ENCODE measurements at regions not wholly inside any gene's neighbourhood (a gene's known extent, or its start where the extent isn't known, plus 50 kb on each side); places are given as distances from the start of the nearest gene placed in this dataset.

DNA sequence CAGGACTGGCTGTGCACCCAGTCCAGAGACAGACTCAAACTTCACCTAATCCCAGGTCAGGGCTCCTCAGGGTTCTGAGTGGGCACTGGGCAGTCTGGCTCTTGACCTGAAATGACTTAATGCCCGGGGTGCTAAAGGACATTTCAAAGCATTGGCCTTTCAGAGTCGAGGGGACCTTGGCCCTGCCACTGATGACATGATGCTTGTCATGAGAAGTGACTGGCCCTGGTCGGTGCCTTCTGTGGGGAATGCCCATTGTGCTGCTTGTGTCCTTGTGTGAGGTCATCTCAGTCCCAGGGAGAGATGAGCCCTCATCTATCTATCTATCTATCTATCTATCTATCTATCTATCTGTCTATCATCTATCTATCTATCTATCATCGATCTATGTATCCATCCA lies 81.3 kb downstream of the CTAGE1 start:
- DNase-seq, result no peak
- no peak overlapping the region for H3K27ac ChIP-seq
- no peak overlapping the region for H3K4me3 ChIP-seq
- TF ChIP-seq, protein P1, sequence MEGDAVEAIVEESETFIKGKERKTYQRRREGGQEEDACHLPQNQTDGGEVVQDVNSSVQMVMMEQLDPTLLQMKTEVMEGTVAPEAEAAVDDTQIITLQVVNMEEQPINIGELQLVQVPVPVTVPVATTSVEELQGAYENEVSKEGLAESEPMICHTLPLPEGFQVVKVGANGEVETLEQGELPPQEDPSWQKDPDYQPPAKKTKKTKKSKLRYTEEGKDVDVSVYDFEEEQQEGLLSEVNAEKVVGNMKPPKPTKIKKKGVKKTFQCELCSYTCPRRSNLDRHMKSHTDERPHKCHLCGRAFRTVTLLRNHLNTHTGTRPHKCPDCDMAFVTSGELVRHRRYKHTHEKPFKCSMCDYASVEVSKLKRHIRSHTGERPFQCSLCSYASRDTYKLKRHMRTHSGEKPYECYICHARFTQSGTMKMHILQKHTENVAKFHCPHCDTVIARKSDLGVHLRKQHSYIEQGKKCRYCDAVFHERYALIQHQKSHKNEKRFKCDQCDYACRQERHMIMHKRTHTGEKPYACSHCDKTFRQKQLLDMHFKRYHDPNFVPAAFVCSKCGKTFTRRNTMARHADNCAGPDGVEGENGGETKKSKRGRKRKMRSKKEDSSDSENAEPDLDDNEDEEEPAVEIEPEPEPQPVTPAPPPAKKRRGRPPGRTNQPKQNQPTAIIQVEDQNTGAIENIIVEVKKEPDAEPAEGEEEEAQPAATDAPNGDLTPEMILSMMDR (IDR thresholded peaks at IDR 0.05), result no peak
- no peak for TF ChIP-seq EP300 (IDR thresholded peaks at IDR 0.05)
- no peak for TF ChIP-seq POLR2A (IDR thresholded peaks at IDR 0.05)
- 84 to 90% (median 89%) methylated on average over 4 of the region's 4 CpGs for WGBS, 3 donors
- peaks cover 2% of the 10 kb centered on the region for H3K4me1 ChIP-seq (ENCODE audit: insufficient read depth)
- no peaks in the 10 kb centered on the region for H3K9me3 ChIP-seq
- H3K27me3 ChIP-seq, result no peaks in the 10 kb centered on the region
- H3K36me3 ChIP-seq, result no peaks in the 10 kb centered on the region
- intact Hi-C loops (cut with DNase I), result no loop called here

DNA sequence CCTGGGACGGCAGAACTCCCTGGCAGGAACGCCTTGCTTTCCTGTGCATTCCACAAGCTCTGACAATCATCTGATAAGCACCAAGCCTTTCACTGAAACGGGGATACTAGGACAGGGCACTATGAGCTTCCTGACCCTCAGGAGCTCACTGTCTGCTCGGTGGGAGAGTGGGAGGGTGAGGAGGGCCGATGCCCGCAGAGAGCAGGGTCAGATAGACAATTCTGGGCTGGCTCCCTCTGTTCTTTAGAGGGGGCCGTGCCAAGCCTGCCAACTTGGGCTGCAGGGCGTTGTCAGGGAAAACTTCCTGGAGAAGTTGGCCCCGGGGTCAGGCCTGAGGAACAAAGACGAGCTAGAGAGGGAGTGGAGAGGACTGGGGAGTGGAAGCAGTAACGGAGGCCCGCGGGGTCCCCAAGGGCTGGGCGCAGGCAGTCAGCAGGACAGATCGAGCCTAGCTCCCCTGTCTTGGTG lies 82.0 kb downstream of the CTAGE1 start:
- intact Hi-C loops (cut with DNase I), result no loop called here
- WGBS, 3 donors, result 74 to 77% (median 75%) methylated on average over 15 of the region's 15 CpGs
- peaks cover 2% of the 10 kb centered on the region for H3K4me1 ChIP-seq (ENCODE audit: insufficient read depth)
- H3K27me3 ChIP-seq, result no peaks in the 10 kb centered on the region
- DNase-seq, result no peak
- H3K36me3 ChIP-seq, result no peaks in the 10 kb centered on the region
- no peaks in the 10 kb centered on the region for H3K9me3 ChIP-seq
- no peak for TF ChIP-seq EP300 (IDR thresholded peaks at IDR 0.05)
- TF ChIP-seq, protein P1 (IDR thresholded peaks at IDR 0.05), result no peak
- TF ChIP-seq POLR2A (IDR thresholded peaks at IDR 0.05), result no peak
- no peak overlapping the region for H3K4me3 ChIP-seq
- H3K27ac ChIP-seq, result no peak overlapping the region

DNA sequence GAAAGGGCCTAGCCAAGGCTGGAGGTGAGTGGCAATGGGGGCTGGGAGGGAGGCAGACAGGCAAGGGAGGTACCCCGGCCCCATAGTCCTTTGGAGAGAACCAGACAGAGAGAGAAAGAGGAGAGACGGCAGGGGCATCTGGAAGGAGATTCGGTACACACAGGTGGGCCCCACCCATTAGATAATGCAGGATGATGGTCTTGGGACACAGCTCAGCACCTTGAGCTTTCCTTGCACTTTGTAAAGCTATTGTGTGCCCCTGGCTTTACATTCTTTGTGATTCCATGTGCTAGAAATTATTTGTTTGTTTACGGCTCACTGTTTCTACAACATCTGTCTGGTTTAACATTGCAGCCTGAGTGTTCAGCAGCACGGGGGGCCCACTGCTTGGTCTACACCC lies 83.1 kb downstream of the CTAGE1 start:
- intact Hi-C loops (cut with DNase I), result no loop called here
- Histone ChIP-seq H3K4me1 (ENCODE audit: insufficient read depth) (peaks cover 2% of the 10 kb centered on the region), H3K27ac (no peak overlapping the region), H3K9me3 (no peaks in the 10 kb centered on the region), H3K36me3 (no peaks in the 10 kb centered on the region), H3K27me3 (no peaks in the 10 kb centered on the region), H3K4me3 (no peak overlapping the region)
- no peak for TF ChIP-seq EP300 (IDR thresholded peaks at IDR 0.05)
- TF ChIP-seq, protein P1 (IDR thresholded peaks at IDR 0.05), result no peak
- TF ChIP-seq POLR2A (IDR thresholded peaks at IDR 0.05), result no peak
- 88 to 94% (median 92%) methylated on average over 5 of the region's 5 CpGs for whole genome bisulfite sequencing, 3 donors
- no peak for DNase-seq

DNA sequence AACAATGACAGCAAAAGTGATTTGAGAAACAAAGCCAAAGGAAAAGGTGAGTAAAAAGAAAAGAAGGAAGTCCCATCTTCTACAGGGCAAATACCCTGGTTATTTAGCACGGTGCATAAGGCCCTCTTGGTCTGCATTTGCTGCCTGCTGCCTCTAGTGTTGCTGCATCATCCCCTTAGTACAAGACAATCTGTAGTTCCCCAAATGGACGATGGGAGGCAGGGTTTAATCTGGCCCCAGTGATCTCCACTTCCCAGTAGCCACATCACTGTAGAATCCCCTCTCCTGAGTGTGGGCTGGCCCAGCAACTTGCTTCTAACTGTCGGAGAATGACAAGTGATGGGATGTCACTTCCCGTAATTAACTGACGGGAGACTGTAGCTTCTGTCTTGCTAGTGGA lies 85.1 kb downstream of the CTAGE1 start:
- WGBS, 3 donors, result 83 to 94% (median 88%) methylated on average over 5 of the region's 5 CpGs
- no peak for DNase-seq
- intact Hi-C loops (cut with DNase I), result no loop called here
- Histone ChIP-seq H3K36me3 (no peaks in the 10 kb centered on the region), H3K4me1 (ENCODE audit: insufficient read depth) (peaks cover under 1% of the 10 kb centered on the region), H3K27ac (no peak overlapping the region), H3K4me3 (no peak overlapping the region), H3K27me3 (no peaks in the 10 kb centered on the region), H3K9me3 (no peaks in the 10 kb centered on the region)
- TF ChIP-seq EP300 (IDR thresholded peaks at IDR 0.05) (no peak), POLR2A (IDR thresholded peaks at IDR 0.05) (no peak)
- TF ChIP-seq, protein P1 (IDR thresholded peaks at IDR 0.05), result no peak

Measured in ovary (tissue), 7 donors.